B cell (primary cell): ENCODE measurements at regions not wholly inside any gene's neighbourhood (a gene's known extent, or its start where the extent isn't known, plus 50 kb on each side); places are given as distances from the start of the nearest gene placed in this dataset.

Experiments
- ATAC-seq: fragments of 200-7000 bp; cut with Tn5 transposase; one replicate; pipeline ENCODE4 v1.10.0; 2021; ENCODE audit warnings: low read depth, mild to moderate bottlenecking, moderate number of reproducible peaks, moderate library complexity
- CTCF ChIA-PET: fragments of 350-600 bp; sonication (Branson Sonifier 250); formaldehyde crosslinking; loops from one replicate; lab custom pipeline; 2021; ENCODE audit warnings: antibody characterized with exemption, inconsistent platforms; lab: Charles Lee
- POLR2A ChIA-PET: fragments of 350-600 bp; sonication (Branson Sonifier 250); formaldehyde crosslinking; loops from one replicate; lab custom pipeline; 2021; ENCODE audit warnings: antibody characterized with exemption; lab: Charles Lee
- DNase-seq: peaks from one replicate; pipeline ENCODE4 v3.0.0; 2013
- H2AFZ ChIP-seq: 2 replicates; pipeline ENCODE4 v1.6.1; 2012; ENCODE audit warnings: mild to moderate bottlenecking, low read depth, low read length; ENCODE audit not compliant: insufficient read depth, poor library complexity, severe bottlenecking
- H3K27ac ChIP-seq, 2 donors: 1 replicate in 1 of 2; 2 replicates in 1 of 2; pipeline ENCODE4 v1.5.1; 2012 to 2013; ENCODE audit warnings: low read length in 2 of 2, mild to moderate bottlenecking in 2 of 2, moderate library complexity in 1 of 2
- H3K27me3 ChIP-seq, 4 experiments: fragments of 200-600 bp in 1 of 4; sonication (generic) in 1 of 4; replicated peaks in 1 of 4; 1 replicate in 2 of 4; 2 replicates in 2 of 4; pipeline versions ENCODE4 v1.6.1 to v1.7.0; 2013 to 2016; ENCODE audit warnings: low read length in 3 of 4, mild to moderate bottlenecking in 2 of 4, mixed read lengths in 1 of 4, moderate library complexity in 1 of 4; ENCODE audit not compliant: insufficient read depth in 4 of 4, control insufficient read depth in 3 of 4; ENCODE audit errors: control extremely low read depth in 1 of 4
- H3K36me3 ChIP-seq, 2 experiments: replicated peaks in 1 of 2; 1 replicate in 1 of 2; 2 replicates in 1 of 2; pipeline versions ENCODE4 v1.6.1 to v1.7.1; 2013; ENCODE audit warnings: low read length in 1 of 2; ENCODE audit not compliant: insufficient read depth in 2 of 2, control insufficient read depth in 1 of 2; ENCODE audit errors: control extremely low read depth in 1 of 2, extremely low read depth in 1 of 2
- H3K4me1 ChIP-seq, 2 donors: fragments of 200-600 bp in 1 of 2; sonication (generic) in 1 of 2; 1 replicate in 1 of 2; 2 replicates in 1 of 2; pipeline versions ENCODE4 v1.5.1 to v1.6.1; 2013 to 2017; ENCODE audit warnings: low read length in 2 of 2; ENCODE audit not compliant: control insufficient read depth in 2 of 2, insufficient read depth in 2 of 2
- H3K4me2 ChIP-seq: replicated peaks from 2 replicates; pipeline ENCODE3; 2012; ENCODE audit warnings: mild to moderate bottlenecking, low read depth, low read length; ENCODE audit not compliant: poor library complexity, severe bottlenecking
- H3K4me3 ChIP-seq, 5 experiments: fragments of 200-600 bp in 1 of 5; sonication (generic) in 1 of 5; 1 replicate in 3 of 5; 2 replicates in 2 of 5; pipeline versions ENCODE4 v1.5.1 to v1.7.0; 2011 to 2016; ENCODE audit warnings: low read length in 4 of 5, mild to moderate bottlenecking in 4 of 5, low read depth in 2 of 5, control low read depth in 1 of 5, moderate library complexity in 1 of 5; ENCODE audit not compliant: insufficient read depth in 1 of 5; ENCODE audit errors: control extremely low read depth in 1 of 5, extremely low read depth in 1 of 5
- H3K79me2 ChIP-seq: fragments of 200-600 bp; sonication (generic); one replicate; pipeline ENCODE4 v1.6.0; 2016; ENCODE audit warnings: low read length; ENCODE audit not compliant: control insufficient read depth, insufficient read depth
- H3K9ac ChIP-seq: fragments of 200-600 bp; sonication (generic); 2 replicates; pipeline ENCODE4 v1.6.1; 2017; ENCODE audit warnings: mild to moderate bottlenecking, low read length, moderate library complexity
- H3K9me3 ChIP-seq, 3 donors: one replicate each; pipeline versions ENCODE4 v1.6.1 to v1.7.1; 2013; ENCODE audit warnings: low read length in 2 of 3; ENCODE audit not compliant: control insufficient read depth in 2 of 3, insufficient read depth in 1 of 3; ENCODE audit errors: control extremely low read depth in 1 of 3
- H4K20me1 ChIP-seq: 2 replicates; pipeline ENCODE4 v1.6.0; 2012; ENCODE audit warnings: mild to moderate bottlenecking, low read length; ENCODE audit not compliant: insufficient read depth, control insufficient read depth, poor library complexity, severe bottlenecking
- H3K27ac Mint-ChIP-seq: one replicate; pipeline ENCODE4 v1.8.0; 2021; ENCODE audit warnings: mixed read lengths
- H3K27me3 Mint-ChIP-seq: one replicate; pipeline ENCODE4 v1.8.0; 2021; ENCODE audit warnings: mixed read lengths
- H3K4me1 Mint-ChIP-seq: one replicate; pipeline ENCODE4 v1.8.0; 2021; ENCODE audit warnings: mixed read lengths
- H3K4me3 Mint-ChIP-seq: one replicate; pipeline ENCODE4 v1.8.0; 2021; ENCODE audit warnings: mixed read lengths
- H3K9me3 Mint-ChIP-seq: one replicate; pipeline ENCODE4 v1.8.0; 2022; ENCODE audit warnings: mixed read lengths; ENCODE audit not compliant: insufficient read depth
- CTCF ChIP-seq: fragments of 200-600 bp; IDR thresholded peaks from one replicate; pipeline ENCODE4 v1.8.0; 2022; ENCODE audit warnings: antibody characterized with exemption, mild to moderate bottlenecking
- EZH2 ChIP-seq: IDR thresholded peaks from 2 replicates; pipeline ENCODE4 v1.6.1; 2012; ENCODE audit warnings: borderline replicate concordance, low read depth, mild to moderate bottlenecking, moderate library complexity, low read length; ENCODE audit not compliant: insufficient read depth, poor library complexity, severe bottlenecking
- WGBS: methylation state at CpG from one replicate; pipeline ENCODE4 v1.1.5; 2013; ENCODE audit warnings: missing lambda C conversion rate; ENCODE audit not compliant: insufficient coverage; 5-methylcytosine and 5-hydroxymethylcytosine counted together
- intact Hi-C: fragments of 100-400 bp; cut with micrococcal nuclease; formaldehyde crosslinking; loops from one replicate; pipeline ENCODE4 v1.10.0; 2022

GRCh38 chr11:92820860-92821259 is 148.6 kb upstream of the MTNR1B start:
- Mint-ChIP-seq H3K27ac (no peak overlapping the region), H3K4me1 (no peaks in the 10 kb centered on the region), H3K27me3 (no peaks in the 10 kb centered on the region), H3K4me3 (no peak overlapping the region), H3K9me3 (no peaks in the 10 kb centered on the region)
- POLR2A ChIA-PET, result no interaction called here
- H2AFZ ChIP-seq, result no peak overlapping the region
- H3K9ac ChIP-seq, result no peak overlapping the region
- H3K79me2 ChIP-seq, result no peaks in the 10 kb centered on the region
- no peak overlapping the region for H3K27ac ChIP-seq
- CTCF ChIA-PET, result no interaction called here
- no peaks in the 10 kb centered on the region for H3K27me3 ChIP-seq
- no peak overlapping the region for H3K4me2 ChIP-seq
- no peak for TF ChIP-seq CTCF
- TF ChIP-seq EZH2, result no peak
- ATAC-seq (no peak), DNase-seq (no peak)
- H4K20me1 ChIP-seq, result no peaks in the 10 kb centered on the region
- no peak overlapping the region for H3K4me3 ChIP-seq
- intact Hi-C loops, result no loop called here
- no peaks in the 10 kb centered on the region for H3K36me3 ChIP-seq
- H3K9me3 ChIP-seq, result no peaks in the 10 kb centered on the region
- H3K4me1 ChIP-seq, result no peaks in the 10 kb centered on the region

GRCh38 chr11:92822410-92822809 is 147.0 kb upstream of the MTNR1B start:
- no peak overlapping the region for H3K4me2 ChIP-seq
- no peaks in the 10 kb centered on the region for H3K4me1 Mint-ChIP-seq
- H3K9ac ChIP-seq, result no peak overlapping the region
- no peak overlapping the region for H3K27ac ChIP-seq
- H3K79me2 ChIP-seq, result no peaks in the 10 kb centered on the region
- H3K9me3 Mint-ChIP-seq, result no peaks in the 10 kb centered on the region
- DNase-seq, result no peak
- H3K36me3 ChIP-seq, result no peaks in the 10 kb centered on the region
- no peak overlapping the region for H3K4me3 ChIP-seq
- H4K20me1 ChIP-seq, result no peaks in the 10 kb centered on the region
- H3K27ac Mint-ChIP-seq, result no peak overlapping the region
- no peaks in the 10 kb centered on the region for H3K9me3 ChIP-seq
- no peaks in the 10 kb centered on the region for H3K27me3 Mint-ChIP-seq
- no peak overlapping the region for H2AFZ ChIP-seq
- H3K4me1 ChIP-seq, result no peaks in the 10 kb centered on the region
- no peak for ATAC-seq
- intact Hi-C loops, result no loop called here
- TF ChIP-seq EZH2 (no peak), CTCF (no peak)
- WGBS, result 97% methylated on average over 3 of the region's 3 CpGs
- POLR2A ChIA-PET, result no interaction called here
- no peak overlapping the region for H3K4me3 Mint-ChIP-seq
- CTCF ChIA-PET, result no interaction called here
- no peaks in the 10 kb centered on the region for H3K27me3 ChIP-seq
